ENCODE measurements at regions not wholly inside any gene's neighbourhood (a gene's known extent, or its start where the extent isn't known, plus 50 kb on each side); places are given as distances from the start of the nearest gene placed in this dataset.

DNA sequence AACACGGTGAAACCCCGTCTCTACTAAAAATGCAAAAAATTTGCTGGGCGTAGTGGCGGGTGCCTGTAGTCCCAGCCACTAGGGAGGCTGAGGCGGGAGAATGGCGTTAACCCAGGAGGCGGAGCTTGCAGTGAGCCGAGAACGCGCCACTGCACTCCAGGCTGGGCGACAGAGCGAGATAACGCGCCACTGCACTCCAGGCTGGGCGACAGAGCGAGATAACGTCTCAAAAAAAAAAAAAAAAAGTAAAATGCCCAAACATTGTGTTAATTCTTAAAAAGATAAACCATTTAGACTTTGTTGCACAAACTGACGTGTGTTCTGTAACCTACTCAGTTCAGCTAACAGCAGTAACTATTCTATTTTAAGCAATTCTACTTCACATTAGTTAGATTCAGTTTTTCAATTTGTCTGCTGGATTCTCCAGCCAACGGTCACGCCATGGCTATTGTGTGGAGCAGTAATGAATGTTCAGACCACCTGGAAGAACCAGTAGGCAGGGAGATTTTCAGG is 119.3 kb upstream of the MAN2A1 start:
- TF ChIP-seq, protein P1, sequence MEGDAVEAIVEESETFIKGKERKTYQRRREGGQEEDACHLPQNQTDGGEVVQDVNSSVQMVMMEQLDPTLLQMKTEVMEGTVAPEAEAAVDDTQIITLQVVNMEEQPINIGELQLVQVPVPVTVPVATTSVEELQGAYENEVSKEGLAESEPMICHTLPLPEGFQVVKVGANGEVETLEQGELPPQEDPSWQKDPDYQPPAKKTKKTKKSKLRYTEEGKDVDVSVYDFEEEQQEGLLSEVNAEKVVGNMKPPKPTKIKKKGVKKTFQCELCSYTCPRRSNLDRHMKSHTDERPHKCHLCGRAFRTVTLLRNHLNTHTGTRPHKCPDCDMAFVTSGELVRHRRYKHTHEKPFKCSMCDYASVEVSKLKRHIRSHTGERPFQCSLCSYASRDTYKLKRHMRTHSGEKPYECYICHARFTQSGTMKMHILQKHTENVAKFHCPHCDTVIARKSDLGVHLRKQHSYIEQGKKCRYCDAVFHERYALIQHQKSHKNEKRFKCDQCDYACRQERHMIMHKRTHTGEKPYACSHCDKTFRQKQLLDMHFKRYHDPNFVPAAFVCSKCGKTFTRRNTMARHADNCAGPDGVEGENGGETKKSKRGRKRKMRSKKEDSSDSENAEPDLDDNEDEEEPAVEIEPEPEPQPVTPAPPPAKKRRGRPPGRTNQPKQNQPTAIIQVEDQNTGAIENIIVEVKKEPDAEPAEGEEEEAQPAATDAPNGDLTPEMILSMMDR (IDR thresholded peaks at IDR 0.05; ENCODE audit: low read depth, low read length, missing control alignments), result no peak
- H3K4me3 ChIP-seq (ENCODE audit: low read depth, low read length), result no peak overlapping the region
- DNase-seq (ENCODE audit: low read depth), result no peak

DNA sequence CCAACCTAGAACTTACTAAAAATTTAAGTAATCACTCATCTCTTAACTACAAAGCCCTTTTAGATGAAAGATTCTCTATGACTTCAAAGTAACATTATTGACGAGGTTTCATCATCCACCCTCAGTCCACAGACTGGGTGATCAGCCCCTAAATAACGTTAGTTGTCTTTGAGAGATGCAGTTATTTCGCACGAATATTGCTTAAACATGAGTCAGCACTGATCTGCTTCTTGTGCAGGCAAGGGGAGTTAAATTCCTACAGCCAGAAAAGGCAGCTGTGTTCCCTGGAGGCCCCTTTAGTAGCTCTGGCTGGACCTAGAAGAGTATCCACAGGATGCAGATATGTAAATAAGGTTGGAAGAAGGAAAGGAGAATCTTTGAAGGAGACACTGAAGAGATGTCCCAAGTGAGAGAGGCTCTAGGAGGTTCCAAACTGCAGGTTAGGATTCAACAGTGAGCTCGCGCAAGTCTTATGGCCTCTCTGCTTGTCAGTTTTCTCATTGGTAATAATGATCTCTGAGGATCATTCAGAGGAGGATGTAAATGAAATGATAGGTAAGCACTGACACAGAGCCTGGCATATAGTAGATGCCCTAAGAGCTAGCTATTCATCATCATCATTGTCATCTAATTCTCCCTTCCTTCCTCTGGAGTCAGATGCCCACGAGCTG is 122.2 kb upstream of the MAN2A1 start:
- DNase-seq (ENCODE audit: low read depth), result no peak
- no peak overlapping the region for H3K4me3 ChIP-seq (ENCODE audit: low read depth, low read length)
- TF ChIP-seq, protein P1 (IDR thresholded peaks at IDR 0.05; ENCODE audit: low read depth, low read length, missing control alignments), result no peak

DNA sequence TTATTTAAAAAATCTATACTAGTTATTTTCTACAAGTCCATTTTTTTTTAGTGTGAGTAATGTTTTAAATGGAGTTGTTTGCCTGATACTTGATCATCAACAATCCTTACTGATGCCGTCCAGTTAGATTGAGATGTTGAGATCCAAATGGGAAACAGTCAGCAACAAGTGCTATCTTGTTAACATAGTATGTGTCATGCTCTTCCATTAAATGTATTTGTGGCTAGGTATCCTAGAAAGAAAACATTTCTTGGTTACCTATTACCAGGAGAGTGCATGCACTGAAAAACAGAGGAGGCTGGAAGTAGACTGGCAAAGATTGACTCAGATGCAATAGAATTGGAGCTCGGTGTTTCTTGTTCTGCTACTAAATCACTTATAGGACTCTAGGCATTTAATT is 123.4 kb upstream of the MAN2A1 start:
- H3K4me3 ChIP-seq (ENCODE audit: low read depth, low read length), result no peak overlapping the region
- DNase-seq (ENCODE audit: low read depth), result no peak
- TF ChIP-seq, protein P1 (IDR thresholded peaks at IDR 0.05; ENCODE audit: low read depth, low read length, missing control alignments), result no peak

DNA sequence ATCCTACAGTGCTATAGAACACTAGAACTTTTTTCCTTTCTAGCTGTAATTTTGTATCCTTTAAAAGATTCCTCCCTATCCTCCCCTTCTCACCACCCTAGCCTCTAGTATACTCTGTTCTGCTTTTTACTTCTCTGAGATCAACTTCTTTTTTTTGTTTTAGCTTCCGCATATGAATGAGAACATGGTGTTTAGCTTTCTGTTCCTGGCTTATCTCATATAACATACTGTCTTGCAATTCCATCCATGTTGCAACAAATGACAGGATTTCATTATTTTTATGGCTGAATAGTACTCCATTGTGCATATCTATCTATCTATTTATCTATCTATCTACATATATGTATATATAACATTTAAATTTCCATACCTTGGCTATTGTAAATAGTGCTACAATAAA is 126.0 kb upstream of the MAN2A1 start:
- TF ChIP-seq, protein P1 (IDR thresholded peaks at IDR 0.05; ENCODE audit: low read depth, low read length, missing control alignments), result no peak
- H3K4me3 ChIP-seq (ENCODE audit: low read depth, low read length), result no peak overlapping the region
- no peak for DNase-seq (ENCODE audit: low read depth)

DNA sequence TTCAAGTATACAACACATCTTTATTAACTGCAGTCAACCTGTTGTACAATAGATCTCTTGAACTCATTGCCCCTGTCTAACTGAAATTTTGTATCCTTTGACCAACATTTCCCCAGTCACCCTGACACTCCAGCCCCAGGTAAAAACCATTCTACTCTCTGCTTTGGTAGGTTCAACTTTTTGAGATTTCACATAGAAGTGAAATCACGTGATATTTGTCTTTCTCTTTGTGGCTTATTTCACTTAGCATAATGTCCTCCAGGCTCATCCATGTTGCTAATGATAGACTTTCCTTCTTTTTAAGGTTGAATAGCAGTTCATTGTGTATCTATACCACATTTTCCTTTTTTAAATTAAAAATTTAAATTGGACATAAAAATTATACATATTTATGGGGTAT is 126.5 kb upstream of the MAN2A1 start:
- no peak overlapping the region for H3K4me3 ChIP-seq (ENCODE audit: low read depth, low read length)
- TF ChIP-seq, protein P1 (IDR thresholded peaks at IDR 0.05; ENCODE audit: low read depth, low read length, missing control alignments), result no peak
- DNase-seq (ENCODE audit: low read depth), result no peak

DNA sequence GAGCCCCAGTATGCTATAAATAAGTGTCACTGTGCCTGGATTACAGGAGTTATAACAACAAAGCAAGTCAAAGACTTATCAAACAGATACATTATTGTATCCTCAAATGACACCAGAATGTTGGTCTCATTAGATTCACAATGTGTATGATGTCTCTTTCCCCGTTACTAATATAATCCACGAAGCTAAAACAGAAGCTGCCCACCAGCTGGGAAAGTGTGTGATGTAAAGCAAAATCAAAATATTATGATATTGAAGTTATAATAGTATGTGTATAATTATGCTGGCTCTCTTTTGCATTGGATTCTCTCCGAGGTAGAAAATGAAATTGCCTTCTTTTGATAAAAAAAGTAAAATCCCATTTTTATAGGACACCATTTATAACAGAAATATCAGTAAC is 127.3 kb upstream of the MAN2A1 start:
- TF ChIP-seq, protein P1 (IDR thresholded peaks at IDR 0.05; ENCODE audit: low read depth, low read length, missing control alignments), result no peak
- no peak overlapping the region for H3K4me3 ChIP-seq (ENCODE audit: low read depth, low read length)
- DNase-seq (ENCODE audit: low read depth), result no peak

DNA sequence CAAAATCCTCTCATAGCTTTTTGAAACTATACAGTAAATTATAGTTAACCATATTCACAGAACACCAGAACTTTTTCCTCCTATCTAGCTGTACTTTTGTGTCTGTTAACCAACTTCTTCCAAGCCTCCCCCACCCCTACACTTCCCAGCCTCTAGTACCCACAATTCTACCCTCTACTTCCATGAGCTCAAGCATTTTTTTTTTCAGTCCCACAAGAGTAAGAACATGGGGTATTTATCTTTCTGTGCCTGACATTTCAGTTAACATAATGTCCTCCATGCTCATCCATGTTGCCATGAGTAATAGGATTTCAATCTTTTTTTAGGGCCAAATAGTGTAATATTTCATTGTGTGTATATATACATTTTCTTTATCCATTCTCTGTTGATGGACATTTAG is 128.3 kb upstream of the MAN2A1 start:
- no peak overlapping the region for H3K4me3 ChIP-seq (ENCODE audit: low read depth, low read length)
- DNase-seq (ENCODE audit: low read depth), result no peak

More for the DNA sequence above, 128.3 kb upstream of the MAN2A1 start:
- TF ChIP-seq, protein P1 (IDR thresholded peaks at IDR 0.05; ENCODE audit: low read depth, low read length, missing control alignments), result no peak

Measured in GM12864 (cell line).